GM12878 (cell line): ENCODE measurements at regions not wholly inside any gene's neighbourhood (a gene's known extent, or its start where the extent isn't known, plus 50 kb on each side); places are given as distances from the start of the nearest gene placed in this dataset.
A peak's percentile ranks its signal among the peaks of the same experiment; 100 is the strongest.

Source experiments
- BMI1 ChIP-seq: fragments of 450-650 bp; IDR thresholded peaks from 2 replicates; pipeline ENCODE4 v1.6.1; 2016; ENCODE audit warnings: mild to moderate bottlenecking, moderate library complexity, borderline replicate concordance
- EGR1 ChIP-seq, 2 experiments: IDR thresholded peaks; 1 replicate in 1 of 2; 2 replicates in 1 of 2; pipeline ENCODE4 v1.6.1; 2011 to 2012; ENCODE audit warnings: low read depth in 2 of 2, low read length in 2 of 2, borderline replicate concordance in 1 of 2, mild to moderate bottlenecking in 1 of 2, moderate library complexity in 1 of 2
- ETV6 ChIP-seq, 2 experiments: fragments of 450-650 bp in 1 of 2; IDR thresholded peaks in 1 of 2; conservative IDR thresholded peaks in 1 of 2; 2 replicates each; pipeline ENCODE4 v1.6.1; 2014; ENCODE audit warnings: antibody characterized with exemption in 1 of 2, borderline replicate concordance in 1 of 2, low read depth in 1 of 2, mild to moderate bottlenecking in 1 of 2, moderate library complexity in 1 of 2
- FOXM1 ChIP-seq: IDR thresholded peaks from 2 replicates; pipeline ENCODE4 v1.6.1; 2012; ENCODE audit warnings: low read depth, mild to moderate bottlenecking, inconsistent platforms, low read length, moderate library complexity
- GATAD2B ChIP-seq: fragments of 450-650 bp; conservative IDR thresholded peaks from 2 replicates; pipeline ENCODE4 v1.6.1; 2017; ENCODE audit warnings: low read depth, mild to moderate bottlenecking, moderate library complexity
- HCFC1 ChIP-seq: fragments of 150-350 bp; IDR thresholded peaks from 2 replicates; pipeline ENCODE4 v1.6.1; 2014; ENCODE audit warnings: low read length
- MYC ChIP-seq: IDR thresholded peaks from 2 replicates; pipeline ENCODE4 v1.6.1; 2011; ENCODE audit warnings: mild to moderate bottlenecking, low read length, moderate library complexity, inconsistent platforms; ENCODE audit not compliant: insufficient read depth, insufficient replicate concordance, insufficient read length, severe bottlenecking
- NFYA ChIP-seq: IDR thresholded peaks from 2 replicates; pipeline ENCODE4 v1.6.1; 2011; ENCODE audit warnings: low read depth, mild to moderate bottlenecking, low read length, improper control_type of control experiment, borderline replicate concordance
- NRF1 ChIP-seq: conservative IDR thresholded peaks from 2 replicates; pipeline ENCODE4 v1.6.1; 2011; ENCODE audit warnings: mild to moderate bottlenecking, low read depth, low read length, improper control_type of control experiment
- RBBP5 ChIP-seq: fragments of 200-600 bp; sonication (generic); conservative IDR thresholded peaks from 2 replicates; pipeline ENCODE4 v1.6.1; 2016
- RFX5 ChIP-seq: IDR thresholded peaks from 2 replicates; pipeline ENCODE4 v1.6.1; 2011; ENCODE audit warnings: low read depth, low read length, improper control_type of control experiment
- SREBF1 ChIP-seq: IDR thresholded peaks from 2 replicates; pipeline ENCODE4 v1.6.1; 2012; ENCODE audit warnings: mild to moderate bottlenecking, low read length
- TCF12 ChIP-seq: IDR thresholded peaks from 2 replicates; pipeline ENCODE4 v1.6.1; 2011; ENCODE audit warnings: low read depth, mild to moderate bottlenecking, low read length
- TCF3 ChIP-seq: IDR thresholded peaks from 2 replicates; pipeline ENCODE4 v1.6.1; 2012; ENCODE audit warnings: low read depth, mild to moderate bottlenecking, low read length, borderline replicate concordance; ENCODE audit not compliant: insufficient read depth
- YBX1 ChIP-seq: fragments of 450-650 bp; IDR thresholded peaks from 2 replicates; pipeline ENCODE4 v1.6.1; 2016; ENCODE audit warnings: antibody characterized with exemption
- YY1 ChIP-seq: IDR thresholded peaks from 2 replicates; pipeline ENCODE4 v1.6.1; 2011; ENCODE audit warnings: low read depth, mild to moderate bottlenecking, low read length
- ZNF207 ChIP-seq: fragments of 450-650 bp; IDR thresholded peaks from 2 replicates; pipeline ENCODE4 v1.6.1; 2014; ENCODE audit warnings: antibody characterized with exemption, mild to moderate bottlenecking, borderline replicate concordance
- TF ChIP-seq, protein P1 (sequence below): fragments of 450-650 bp; IDR thresholded peaks from 2 replicates; pipeline ENCODE4 v1.6.1; 2017; ENCODE audit warnings: low read depth, mild to moderate bottlenecking, moderate library complexity
- TF ChIP-seq, protein P2 (sequence below): fragments of 450-650 bp; IDR thresholded peaks from 2 replicates; pipeline ENCODE4 v1.6.1; 2016; ENCODE audit warnings: mild to moderate bottlenecking, moderate library complexity, borderline replicate concordance
- TF ChIP-seq, protein P3 (sequence below): fragments of 450-650 bp; IDR thresholded peaks from 2 replicates; pipeline ENCODE4 v1.6.1; 2014; ENCODE audit warnings: mild to moderate bottlenecking
- TF ChIP-seq, protein P4 (sequence below): IDR thresholded peaks from 2 replicates; pipeline ENCODE4 v1.6.1; 2012; ENCODE audit warnings: mild to moderate bottlenecking, low read depth, low read length

DNA sequence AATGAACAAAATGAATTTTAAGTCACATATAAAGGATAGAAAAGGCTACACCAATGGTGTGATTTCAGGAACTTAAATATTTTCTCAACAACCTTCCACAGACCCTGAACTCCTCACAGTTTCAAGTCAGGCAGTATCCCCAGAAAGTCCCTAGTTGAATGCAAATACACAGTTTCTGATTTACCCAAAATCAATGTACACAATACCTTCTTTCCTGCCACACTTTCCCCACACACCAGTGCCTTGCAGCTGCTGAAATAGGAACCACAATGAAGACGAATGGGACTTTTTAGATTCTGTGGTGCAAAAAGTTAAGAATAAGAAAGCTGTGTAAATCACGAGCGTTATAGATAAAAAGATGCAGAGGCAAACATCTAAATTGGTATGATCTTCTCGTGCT lies 552.4 kb upstream of the MEF2C start (continued):
- TF ChIP-seq, protein P1, sequence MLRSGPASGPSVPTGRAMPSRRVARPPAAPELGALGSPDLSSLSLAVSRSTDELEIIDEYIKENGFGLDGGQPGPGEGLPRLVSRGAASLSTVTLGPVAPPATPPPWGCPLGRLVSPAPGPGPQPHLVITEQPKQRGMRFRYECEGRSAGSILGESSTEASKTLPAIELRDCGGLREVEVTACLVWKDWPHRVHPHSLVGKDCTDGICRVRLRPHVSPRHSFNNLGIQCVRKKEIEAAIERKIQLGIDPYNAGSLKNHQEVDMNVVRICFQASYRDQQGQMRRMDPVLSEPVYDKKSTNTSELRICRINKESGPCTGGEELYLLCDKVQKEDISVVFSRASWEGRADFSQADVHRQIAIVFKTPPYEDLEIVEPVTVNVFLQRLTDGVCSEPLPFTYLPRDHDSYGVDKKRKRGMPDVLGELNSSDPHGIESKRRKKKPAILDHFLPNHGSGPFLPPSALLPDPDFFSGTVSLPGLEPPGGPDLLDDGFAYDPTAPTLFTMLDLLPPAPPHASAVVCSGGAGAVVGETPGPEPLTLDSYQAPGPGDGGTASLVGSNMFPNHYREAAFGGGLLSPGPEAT = peak; percentile 97
- TF ChIP-seq SREBF1 = no peak
- peak; percentile 72; the same call in 1 of the 2 replicates for TF ChIP-seq TCF3
- 0 out of 2 replicates have a peak, but pooled peaks have one; percentile 17 for TF ChIP-seq YY1
- TF ChIP-seq, protein P2, sequence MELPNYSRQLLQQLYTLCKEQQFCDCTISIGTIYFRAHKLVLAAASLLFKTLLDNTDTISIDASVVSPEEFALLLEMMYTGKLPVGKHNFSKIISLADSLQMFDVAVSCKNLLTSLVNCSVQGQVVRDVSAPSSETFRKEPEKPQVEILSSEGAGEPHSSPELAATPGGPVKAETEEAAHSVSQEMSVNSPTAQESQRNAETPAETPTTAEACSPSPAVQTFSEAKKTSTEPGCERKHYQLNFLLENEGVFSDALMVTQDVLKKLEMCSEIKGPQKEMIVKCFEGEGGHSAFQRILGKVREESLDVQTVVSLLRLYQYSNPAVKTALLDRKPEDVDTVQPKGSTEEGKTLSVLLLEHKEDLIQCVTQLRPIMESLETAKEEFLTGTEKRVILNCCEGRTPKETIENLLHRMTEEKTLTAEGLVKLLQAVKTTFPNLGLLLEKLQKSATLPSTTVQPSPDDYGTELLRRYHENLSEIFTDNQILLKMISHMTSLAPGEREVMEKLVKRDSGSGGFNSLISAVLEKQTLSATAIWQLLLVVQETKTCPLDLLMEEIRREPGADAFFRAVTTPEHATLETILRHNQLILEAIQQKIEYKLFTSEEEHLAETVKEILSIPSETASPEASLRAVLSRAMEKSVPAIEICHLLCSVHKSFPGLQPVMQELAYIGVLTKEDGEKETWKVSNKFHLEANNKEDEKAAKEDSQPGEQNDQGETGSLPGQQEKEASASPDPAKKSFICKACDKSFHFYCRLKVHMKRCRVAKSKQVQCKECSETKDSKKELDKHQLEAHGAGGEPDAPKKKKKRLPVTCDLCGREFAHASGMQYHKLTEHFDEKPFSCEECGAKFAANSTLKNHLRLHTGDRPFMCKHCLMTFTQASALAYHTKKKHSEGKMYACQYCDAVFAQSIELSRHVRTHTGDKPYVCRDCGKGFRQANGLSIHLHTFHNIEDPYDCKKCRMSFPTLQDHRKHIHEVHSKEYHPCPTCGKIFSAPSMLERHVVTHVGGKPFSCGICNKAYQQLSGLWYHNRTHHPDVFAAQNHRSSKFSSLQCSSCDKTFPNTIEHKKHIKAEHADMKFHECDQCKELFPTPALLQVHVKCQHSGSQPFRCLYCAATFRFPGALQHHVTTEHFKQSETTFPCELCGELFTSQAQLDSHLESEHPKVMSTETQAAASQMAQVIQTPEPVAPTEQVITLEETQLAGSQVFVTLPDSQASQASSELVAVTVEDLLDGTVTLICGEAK = no peak
- TF ChIP-seq TCF12 = peak; percentile 88
- TF ChIP-seq, protein P3, sequence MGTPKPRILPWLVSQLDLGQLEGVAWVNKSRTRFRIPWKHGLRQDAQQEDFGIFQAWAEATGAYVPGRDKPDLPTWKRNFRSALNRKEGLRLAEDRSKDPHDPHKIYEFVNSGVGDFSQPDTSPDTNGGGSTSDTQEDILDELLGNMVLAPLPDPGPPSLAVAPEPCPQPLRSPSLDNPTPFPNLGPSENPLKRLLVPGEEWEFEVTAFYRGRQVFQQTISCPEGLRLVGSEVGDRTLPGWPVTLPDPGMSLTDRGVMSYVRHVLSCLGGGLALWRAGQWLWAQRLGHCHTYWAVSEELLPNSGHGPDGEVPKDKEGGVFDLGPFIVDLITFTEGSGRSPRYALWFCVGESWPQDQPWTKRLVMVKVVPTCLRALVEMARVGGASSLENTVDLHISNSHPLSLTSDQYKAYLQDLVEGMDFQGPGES = no peak
- TF ChIP-seq HCFC1 = no peak
- TF ChIP-seq GATAD2B = no peak; the same call in 1 of the 2 replicates
- TF ChIP-seq RBBP5 = no peak
- no peak for TF ChIP-seq EGR1 (IDR thresholded peaks at IDR 0.05; ENCODE audit: borderline replicate concordance in 1 of 2, low read depth in 2 of 2, low read length in 2 of 2)
- no peak for TF ChIP-seq NFYA
- TF ChIP-seq RFX5 = no peak
- TF ChIP-seq MYC = no peak
- TF ChIP-seq, protein P4, sequence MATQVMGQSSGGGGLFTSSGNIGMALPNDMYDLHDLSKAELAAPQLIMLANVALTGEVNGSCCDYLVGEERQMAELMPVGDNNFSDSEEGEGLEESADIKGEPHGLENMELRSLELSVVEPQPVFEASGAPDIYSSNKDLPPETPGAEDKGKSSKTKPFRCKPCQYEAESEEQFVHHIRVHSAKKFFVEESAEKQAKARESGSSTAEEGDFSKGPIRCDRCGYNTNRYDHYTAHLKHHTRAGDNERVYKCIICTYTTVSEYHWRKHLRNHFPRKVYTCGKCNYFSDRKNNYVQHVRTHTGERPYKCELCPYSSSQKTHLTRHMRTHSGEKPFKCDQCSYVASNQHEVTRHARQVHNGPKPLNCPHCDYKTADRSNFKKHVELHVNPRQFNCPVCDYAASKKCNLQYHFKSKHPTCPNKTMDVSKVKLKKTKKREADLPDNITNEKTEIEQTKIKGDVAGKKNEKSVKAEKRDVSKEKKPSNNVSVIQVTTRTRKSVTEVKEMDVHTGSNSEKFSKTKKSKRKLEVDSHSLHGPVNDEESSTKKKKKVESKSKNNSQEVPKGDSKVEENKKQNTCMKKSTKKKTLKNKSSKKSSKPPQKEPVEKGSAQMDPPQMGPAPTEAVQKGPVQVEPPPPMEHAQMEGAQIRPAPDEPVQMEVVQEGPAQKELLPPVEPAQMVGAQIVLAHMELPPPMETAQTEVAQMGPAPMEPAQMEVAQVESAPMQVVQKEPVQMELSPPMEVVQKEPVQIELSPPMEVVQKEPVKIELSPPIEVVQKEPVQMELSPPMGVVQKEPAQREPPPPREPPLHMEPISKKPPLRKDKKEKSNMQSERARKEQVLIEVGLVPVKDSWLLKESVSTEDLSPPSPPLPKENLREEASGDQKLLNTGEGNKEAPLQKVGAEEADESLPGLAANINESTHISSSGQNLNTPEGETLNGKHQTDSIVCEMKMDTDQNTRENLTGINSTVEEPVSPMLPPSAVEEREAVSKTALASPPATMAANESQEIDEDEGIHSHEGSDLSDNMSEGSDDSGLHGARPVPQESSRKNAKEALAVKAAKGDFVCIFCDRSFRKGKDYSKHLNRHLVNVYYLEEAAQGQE = no peak
- no peak for TF ChIP-seq BMI1
- no peak for TF ChIP-seq YBX1
- peak in 1 of 2 experiments; percentile 65; a peak in 1 of 4 replicates for TF ChIP-seq ETV6 (conservative IDR thresholded peaks at IDR 0.05 in 1 of 2, IDR thresholded peaks at IDR 0.05 in 1 of 2; ENCODE audit: borderline replicate concordance in 1 of 2, low read depth in 1 of 2)
- no peak for TF ChIP-seq ZNF207
- peak; percentile 82 for TF ChIP-seq FOXM1
- TF ChIP-seq NRF1 = no peak
